Activated CD8-positive, alpha-beta T cell treated with anti-CD3 and anti-CD28 coated beads for 36 hours (primary cell): ENCODE measurements at regions not wholly inside any gene's neighbourhood (a gene's known extent, or its start where the extent isn't known, plus 50 kb on each side); places are given as distances from the start of the nearest gene placed in this dataset.

Source experiments
- ATAC-seq: fragments of 200-7000 bp; cut with Tn5 transposase; one replicate; pipeline ENCODE4 v1.10.0; 2021; ENCODE audit warnings: mild to moderate bottlenecking, moderate library complexity
- CTCF ChIA-PET: fragments of 350-600 bp; sonication (Branson Sonifier 250); formaldehyde crosslinking; loops from one replicate; lab custom pipeline; 2021; ENCODE audit warnings: antibody characterized with exemption; lab: Charles Lee
- POLR2A ChIA-PET: fragments of 350-600 bp; sonication (Branson Sonifier 250); formaldehyde crosslinking; loops from one replicate; lab custom pipeline; 2021; ENCODE audit warnings: antibody characterized with exemption; lab: Charles Lee
- DNase-seq: peaks from one replicate; pipeline ENCODE4 v3.0.0-alpha.2; 2020
- H3K27ac Mint-ChIP-seq: one replicate; pipeline ENCODE4 v1.8.0; 2021; ENCODE audit warnings: mild to moderate bottlenecking, mixed read lengths
- H3K27me3 Mint-ChIP-seq: one replicate; pipeline ENCODE4 v1.8.0; 2021; ENCODE audit warnings: mixed read lengths
- H3K36me3 Mint-ChIP-seq: one replicate; pipeline ENCODE4 v1.8.0; 2021; ENCODE audit warnings: low read depth, mixed read lengths
- H3K4me1 Mint-ChIP-seq: one replicate; pipeline ENCODE4 v1.8.0; 2021; ENCODE audit warnings: low read depth, mixed read lengths
- H3K4me3 Mint-ChIP-seq: one replicate; pipeline ENCODE4 v1.8.0; 2021; ENCODE audit warnings: mild to moderate bottlenecking, moderate library complexity, mixed read lengths
- H3K9me3 Mint-ChIP-seq: one replicate; pipeline ENCODE4 v1.8.0; 2021; ENCODE audit warnings: mixed read lengths
- CTCF ChIP-seq: fragments of 200-600 bp; IDR thresholded peaks from one replicate; pipeline ENCODE4 v1.8.0; 2022; ENCODE audit warnings: antibody characterized with exemption, mild to moderate bottlenecking
- intact Hi-C: fragments of 100-400 bp; cut with micrococcal nuclease; formaldehyde crosslinking; loops from one replicate; pipeline ENCODE4 v1.10.0; 2022

GRCh38 chr7:68587599-68587998 is 1010.7 kb upstream of the AUTS2 start:
- DNase-seq (no peak), ATAC-seq (no peak)
- Mint-ChIP-seq H3K4me1 (no peaks in the 10 kb centered on the region), H3K36me3 (no peaks in the 10 kb centered on the region), H3K9me3 (no peaks in the 10 kb centered on the region), H3K27me3 (no peaks in the 10 kb centered on the region), H3K27ac (no peak overlapping the region), H3K4me3 (no peak overlapping the region)
- POLR2A ChIA-PET = no interaction called here
- intact Hi-C loops = no loop called here
- CTCF ChIA-PET = no interaction called here
- TF ChIP-seq CTCF = no peak

DNA sequence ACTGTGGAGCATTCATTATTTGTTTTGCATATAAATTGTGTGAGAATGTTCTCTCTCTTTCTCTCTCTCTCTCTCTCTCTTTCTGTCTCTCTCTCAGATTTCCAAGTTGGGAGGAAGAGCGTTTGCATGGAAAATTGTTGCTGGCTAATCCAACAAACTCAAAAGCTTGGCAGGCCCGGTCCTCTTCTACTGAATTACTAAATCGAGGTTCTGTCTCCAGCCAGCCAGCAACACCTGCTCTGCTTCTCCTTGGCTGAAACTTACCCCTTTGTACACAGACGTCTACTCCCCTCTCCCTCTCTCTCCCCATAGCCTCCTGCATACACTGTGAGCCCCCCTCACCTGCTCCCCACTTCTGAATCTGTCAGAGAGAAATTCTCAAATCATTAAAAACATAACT is 996.4 kb upstream of the AUTS2 start:
- Mint-ChIP-seq H3K36me3 (no peaks in the 10 kb centered on the region), H3K27ac (no peak overlapping the region), H3K9me3 (peaks cover 7% of the 10 kb centered on the region), H3K4me1 (no peaks in the 10 kb centered on the region), H3K27me3 (no peaks in the 10 kb centered on the region), H3K4me3 (no peak overlapping the region)
- ChIA-PET CTCF (no interaction called here), POLR2A (no interaction called here)
- intact Hi-C loops = no loop called here
- no peak for TF ChIP-seq CTCF
- DNase-seq (no peak), ATAC-seq (no peak)

DNA sequence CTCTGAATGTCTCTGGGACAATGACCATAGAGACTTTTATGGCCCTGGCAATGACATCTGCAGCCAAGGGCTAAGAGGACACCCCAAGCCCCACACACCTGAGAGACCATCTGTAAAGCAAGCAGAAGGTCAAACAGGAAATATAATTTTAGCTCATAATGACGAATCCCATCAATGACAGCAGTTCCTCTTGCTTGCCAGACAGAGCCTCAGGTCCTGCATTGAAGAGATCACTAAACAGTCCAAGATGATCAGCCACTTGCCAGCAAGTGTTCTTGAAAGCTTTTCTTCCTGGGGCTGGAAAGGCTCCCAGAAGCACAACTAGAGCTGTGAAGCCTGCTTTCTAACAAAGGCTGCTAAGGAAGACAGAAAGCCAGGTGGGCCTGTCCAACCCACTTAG is 993.7 kb upstream of the AUTS2 start:
- H3K27ac Mint-ChIP-seq = no peak overlapping the region
- no peak for ATAC-seq
- POLR2A ChIA-PET = no interaction called here
- no peaks in the 10 kb centered on the region for H3K4me1 Mint-ChIP-seq
- intact Hi-C loops = no loop called here
- TF ChIP-seq CTCF = no peak
- DNase-seq = no peak
- no peaks in the 10 kb centered on the region for H3K36me3 Mint-ChIP-seq
- H3K4me3 Mint-ChIP-seq = no peak overlapping the region
- H3K27me3 Mint-ChIP-seq = no peaks in the 10 kb centered on the region
- CTCF ChIA-PET = no interaction called here
- peaks cover 23% of the 10 kb centered on the region for H3K9me3 Mint-ChIP-seq

DNA sequence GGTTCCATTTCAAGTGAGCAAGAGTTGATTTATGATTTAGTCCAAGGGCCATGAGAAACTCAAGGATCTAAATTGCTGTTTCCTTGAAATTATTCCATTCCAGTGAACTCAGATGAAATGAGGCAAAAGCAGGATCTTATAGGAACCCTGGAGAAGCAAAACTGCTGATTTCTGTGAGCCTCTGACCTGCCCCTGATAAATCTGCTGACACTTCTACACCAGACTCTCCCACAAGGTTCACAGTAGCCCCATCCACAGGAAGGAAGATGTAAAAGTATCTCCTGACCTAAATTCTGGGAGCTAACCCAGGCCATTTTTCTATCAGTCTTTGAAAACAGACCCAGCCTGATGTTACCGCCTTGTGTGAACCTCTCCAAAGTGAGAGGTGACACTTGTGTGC is 987.6 kb upstream of the AUTS2 start:
- H3K27ac Mint-ChIP-seq = no peak overlapping the region
- peaks cover 31% of the 10 kb centered on the region for H3K9me3 Mint-ChIP-seq
- CTCF ChIA-PET = no interaction called here
- H3K4me3 Mint-ChIP-seq = no peak overlapping the region
- TF ChIP-seq CTCF = no peak
- H3K4me1 Mint-ChIP-seq = no peaks in the 10 kb centered on the region
- POLR2A ChIA-PET = no interaction called here
- H3K27me3 Mint-ChIP-seq = no peaks in the 10 kb centered on the region
- no peak for DNase-seq
- intact Hi-C loops = no loop called here
- ATAC-seq = no peak
- H3K36me3 Mint-ChIP-seq = no peaks in the 10 kb centered on the region

DNA sequence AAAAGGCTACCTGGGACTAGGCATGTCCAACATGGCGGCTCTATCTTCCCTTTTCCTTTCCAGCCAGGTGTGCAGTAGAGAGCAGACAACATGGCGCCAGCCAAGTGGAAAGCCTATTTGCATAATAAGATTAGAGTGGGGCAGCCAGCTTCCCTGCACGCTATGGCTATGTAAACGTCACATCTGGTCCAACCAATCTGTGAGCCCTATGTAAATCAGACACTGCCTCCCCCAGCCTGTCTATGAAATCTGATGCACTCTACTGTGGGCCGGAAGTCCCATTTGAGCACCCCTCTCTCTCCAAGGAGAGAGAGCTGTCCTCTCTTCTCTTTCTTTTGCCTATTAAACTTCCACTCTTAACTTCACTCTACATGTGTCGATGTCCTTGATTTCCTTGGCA is 984.9 kb upstream of the AUTS2 start:
- DNase-seq (no peak), ATAC-seq (no peak)
- Mint-ChIP-seq H3K27ac (no peak overlapping the region), H3K36me3 (no peaks in the 10 kb centered on the region), H3K4me1 (no peaks in the 10 kb centered on the region), H3K27me3 (no peaks in the 10 kb centered on the region), H3K4me3 (no peak overlapping the region), H3K9me3 (peaks cover 27% of the 10 kb centered on the region)
- intact Hi-C loops = no loop called here
- ChIA-PET POLR2A (no interaction called here), CTCF (no interaction called here)
- no peak for TF ChIP-seq CTCF
